PC-3 (cell line): ENCODE measurements at regions not wholly inside any gene's neighbourhood (a gene's known extent, or its start where the extent isn't known, plus 50 kb on each side); places are given as distances from the start of the nearest gene placed in this dataset.
"Not testable (repeated sequence)": the region's sequence is repeated elsewhere in the genome, so short reads cannot be mapped to it uniquely, and the experiment has no call there.

Experiments
- EZH2 ChIP-seq: fragments of 300-600 bp; sonication (generic); IDR thresholded peaks from one replicate; pipeline ENCODE4 v1.6.1; 2017; ENCODE audit warnings: antibody characterized with exemption, mild to moderate bottlenecking, low read length; ENCODE audit not compliant: unreplicated experiment
- TF ChIP-seq, protein P1 (sequence below): fragments of 300-600 bp; sonication (generic); conservative IDR thresholded peaks from 2 replicates; pipeline ENCODE4 v1.5.1; 2017; ENCODE audit warnings: antibody characterized with exemption, low read depth, mild to moderate bottlenecking, low read length

DNA sequence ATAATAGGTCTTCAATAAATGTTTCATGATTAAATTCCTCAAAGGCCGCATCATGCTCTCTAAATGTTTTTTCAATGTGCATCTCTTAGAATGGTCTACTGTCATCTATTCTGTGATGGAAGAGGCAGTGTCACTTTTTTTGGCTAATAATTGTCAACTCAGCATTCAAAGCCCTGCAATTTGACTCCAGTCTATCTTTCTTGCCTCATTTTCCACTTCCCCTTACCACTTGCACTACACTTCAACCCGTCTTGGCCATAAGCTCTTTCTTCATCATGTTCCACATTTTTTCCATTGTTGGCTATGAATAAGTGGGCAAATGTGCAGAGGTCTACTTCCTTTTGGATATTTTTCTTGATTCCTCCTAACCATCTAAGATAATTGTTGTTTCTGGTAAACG lies 59.2 kb upstream of the POMZP3 start:
- TF ChIP-seq, protein P1, sequence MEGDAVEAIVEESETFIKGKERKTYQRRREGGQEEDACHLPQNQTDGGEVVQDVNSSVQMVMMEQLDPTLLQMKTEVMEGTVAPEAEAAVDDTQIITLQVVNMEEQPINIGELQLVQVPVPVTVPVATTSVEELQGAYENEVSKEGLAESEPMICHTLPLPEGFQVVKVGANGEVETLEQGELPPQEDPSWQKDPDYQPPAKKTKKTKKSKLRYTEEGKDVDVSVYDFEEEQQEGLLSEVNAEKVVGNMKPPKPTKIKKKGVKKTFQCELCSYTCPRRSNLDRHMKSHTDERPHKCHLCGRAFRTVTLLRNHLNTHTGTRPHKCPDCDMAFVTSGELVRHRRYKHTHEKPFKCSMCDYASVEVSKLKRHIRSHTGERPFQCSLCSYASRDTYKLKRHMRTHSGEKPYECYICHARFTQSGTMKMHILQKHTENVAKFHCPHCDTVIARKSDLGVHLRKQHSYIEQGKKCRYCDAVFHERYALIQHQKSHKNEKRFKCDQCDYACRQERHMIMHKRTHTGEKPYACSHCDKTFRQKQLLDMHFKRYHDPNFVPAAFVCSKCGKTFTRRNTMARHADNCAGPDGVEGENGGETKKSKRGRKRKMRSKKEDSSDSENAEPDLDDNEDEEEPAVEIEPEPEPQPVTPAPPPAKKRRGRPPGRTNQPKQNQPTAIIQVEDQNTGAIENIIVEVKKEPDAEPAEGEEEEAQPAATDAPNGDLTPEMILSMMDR: not testable (repeated sequence)
- TF ChIP-seq EZH2: not testable (repeated sequence)
